Naive thymus-derived CD4-positive, alpha-beta T cell (primary cell): ENCODE measurements at regions not wholly inside any gene's neighbourhood (a gene's known extent, or its start where the extent isn't known, plus 50 kb on each side); places are given as distances from the start of the nearest gene placed in this dataset.

Source experiments
- ATAC-seq: fragments of 150-1000 bp; cut with Tn5 transposase; 2 replicates; pipeline ENCODE4 v1.10.0; 2021; ENCODE audit warnings: mild to moderate bottlenecking, moderate library complexity
- CTCF ChIA-PET: fragments of 350-600 bp; sonication (Branson Sonifier 250); formaldehyde crosslinking; loops from one replicate; lab custom pipeline; 2021; ENCODE audit warnings: antibody characterized with exemption; lab: Charles Lee
- POLR2A ChIA-PET: fragments of 350-600 bp; sonication (Branson Sonifier 250); formaldehyde crosslinking; loops from one replicate; lab custom pipeline; 2021; ENCODE audit warnings: antibody characterized with exemption, inconsistent platforms; lab: Charles Lee
- DNase-seq, 9 donors: peaks; one replicate each; pipeline versions ENCODE4 v3.0.0 to v3.0.0-alpha.2; 2020 to 2022; ENCODE audit warnings: mixed read lengths in 1 of 9
- H3K27ac ChIP-seq: one replicate; pipeline ENCODE4 v1.7.0; 2013; ENCODE audit warnings: mild to moderate bottlenecking, low read depth, low read length, moderate library complexity
- H3K27me3 ChIP-seq, 2 donors: one replicate each; pipeline ENCODE4 v1.7.0; 2013; ENCODE audit warnings: low read length in 2 of 2, mild to moderate bottlenecking in 2 of 2, moderate library complexity in 2 of 2; ENCODE audit not compliant: control insufficient read depth in 2 of 2, insufficient read depth in 2 of 2
- H3K36me3 ChIP-seq, 3 experiments: 1 replicate in 2 of 3; 2 replicates in 1 of 3; pipeline ENCODE4 v1.7.0; 2013; ENCODE audit warnings: low read length in 3 of 3, mild to moderate bottlenecking in 3 of 3, moderate library complexity in 1 of 3; ENCODE audit not compliant: insufficient read depth in 3 of 3, control insufficient read depth in 2 of 3
- H3K4me1 ChIP-seq, 2 donors: one replicate each; pipeline ENCODE4 v1.7.0; 2013; ENCODE audit warnings: low read length in 2 of 2, mild to moderate bottlenecking in 2 of 2, moderate library complexity in 1 of 2; ENCODE audit not compliant: control insufficient read depth in 2 of 2, insufficient read depth in 2 of 2
- H3K4me3 ChIP-seq: 2 replicates; pipeline ENCODE4 v1.7.0; 2013; ENCODE audit warnings: mild to moderate bottlenecking, low read length
- H3K9me3 ChIP-seq, 3 experiments: 1 replicate in 2 of 3; 2 replicates in 1 of 3; pipeline ENCODE4 v1.7.0; 2013; ENCODE audit warnings: low read length in 3 of 3; ENCODE audit not compliant: control insufficient read depth in 2 of 3
- H3K27ac Mint-ChIP-seq, 9 donors: one replicate each; pipeline ENCODE4 v1.8.0; 2020 to 2022; ENCODE audit warnings: mixed read lengths in 9 of 9, mild to moderate bottlenecking in 8 of 9, moderate library complexity in 5 of 9, inconsistent platforms in 2 of 9
- H3K27me3 Mint-ChIP-seq, 5 donors: one replicate each; pipeline ENCODE4 v1.8.0; 2021 to 2022; ENCODE audit warnings: mixed read lengths in 5 of 5, mild to moderate bottlenecking in 1 of 5
- H3K36me3 Mint-ChIP-seq, 5 donors: one replicate each; pipeline ENCODE4 v1.8.0; 2020 to 2022; ENCODE audit warnings: mixed read lengths in 5 of 5, mild to moderate bottlenecking in 3 of 5, inconsistent platforms in 1 of 5
- H3K4me1 Mint-ChIP-seq, 7 donors: one replicate each; pipeline ENCODE4 v1.8.0; 2020 to 2022; ENCODE audit warnings: mixed read lengths in 7 of 7, mild to moderate bottlenecking in 3 of 7, inconsistent platforms in 1 of 7
- H3K4me3 Mint-ChIP-seq, 10 donors: one replicate each; pipeline ENCODE4 v1.8.0; 2020 to 2022; ENCODE audit warnings: mild to moderate bottlenecking in 10 of 10, mixed read lengths in 10 of 10, moderate library complexity in 6 of 10, inconsistent platforms in 2 of 10
- H3K9me3 Mint-ChIP-seq, 11 donors: one replicate each; pipeline ENCODE4 v1.8.0; 2020 to 2022; ENCODE audit warnings: mixed read lengths in 11 of 11, mild to moderate bottlenecking in 4 of 11, inconsistent platforms in 1 of 11, moderate library complexity in 1 of 11
- intact Hi-C, 2 donors: fragments of 100-400 bp; cut with micrococcal nuclease; formaldehyde crosslinking; loops; one replicate each; pipeline ENCODE4 v1.15.1; 2023

DNA sequence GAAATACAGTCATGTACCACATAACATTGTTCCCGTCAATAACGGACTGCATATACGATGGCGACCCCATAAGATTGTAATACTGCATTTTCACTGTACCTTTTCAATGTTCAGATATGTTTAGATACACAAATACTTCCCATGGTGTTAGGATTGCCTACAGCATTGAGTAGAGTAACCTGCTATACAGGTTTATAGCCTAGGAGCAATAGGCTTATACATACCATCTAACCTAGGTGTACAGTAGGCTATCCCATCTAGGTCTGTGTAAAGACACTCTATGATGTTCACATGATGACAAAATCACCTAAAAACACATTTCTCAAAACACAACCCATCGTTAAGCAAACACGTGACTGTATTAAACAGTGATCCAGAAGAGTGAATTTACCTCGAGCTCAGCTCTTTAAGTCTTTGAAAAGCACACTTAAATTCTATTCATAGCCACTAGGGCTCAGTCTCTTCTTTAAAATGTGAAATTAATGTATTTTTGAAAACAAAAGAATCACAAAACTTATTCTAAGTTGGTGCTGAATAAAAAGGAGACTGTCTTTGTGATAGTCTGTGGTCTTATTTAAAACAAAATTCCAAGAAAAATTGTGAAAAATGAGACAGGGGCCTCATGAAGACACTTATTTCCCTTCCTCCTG lies 239.1 kb upstream of the ARID2 start:
- Histone ChIP-seq H3K9me3 (no peaks in the 10 kb centered on the region), H3K27me3 (no peaks in the 10 kb centered on the region), H3K27ac (no peak overlapping the region), H3K4me3 (no peak overlapping the region), H3K4me1 (no peaks in the 10 kb centered on the region), H3K36me3 (no peaks in the 10 kb centered on the region)
- DNase-seq: no peak
- Mint-ChIP-seq H3K9me3 (peaks cover 0 to 13% (median 4%) of the 10 kb centered on the region in 11 donors), H3K4me1 (no peaks in the 10 kb centered on the region), H3K36me3 (peaks cover 0 to 8% (median 0%) of the 10 kb centered on the region in 5 donors), H3K4me3 (no peak overlapping the region), H3K27me3 (peaks cover 0 to 7% (median 0%) of the 10 kb centered on the region in 5 donors), H3K27ac (no peak overlapping the region)
- CTCF ChIA-PET: no interaction called here
- POLR2A ChIA-PET: no interaction called here
- no peak for ATAC-seq
- intact Hi-C loops: no loop called here

GRCh38 chr12:45494279-45494678 lies 235.2 kb upstream of the ARID2 start:
- Mint-ChIP-seq H3K27ac (no peak overlapping the region), H3K36me3 (peaks cover 0 to 8% (median 0%) of the 10 kb centered on the region in 5 donors), H3K27me3 (peaks cover 0 to 8% (median 7%) of the 10 kb centered on the region in 5 donors), H3K9me3 (peaks cover 2 to 13% (median 4%) of the 10 kb centered on the region in 11 donors), H3K4me3 (no peak overlapping the region), H3K4me1 (no peaks in the 10 kb centered on the region)
- ChIA-PET POLR2A (no interaction called here), CTCF (no interaction called here)
- Histone ChIP-seq H3K36me3 (no peaks in the 10 kb centered on the region), H3K27me3 (no peaks in the 10 kb centered on the region), H3K4me1 (no peaks in the 10 kb centered on the region), H3K9me3 (no peaks in the 10 kb centered on the region), H3K27ac (no peak overlapping the region), H3K4me3 (no peak overlapping the region)
- DNase-seq (no peak), ATAC-seq (no peak)
- intact Hi-C loops: no loop called here

DNA sequence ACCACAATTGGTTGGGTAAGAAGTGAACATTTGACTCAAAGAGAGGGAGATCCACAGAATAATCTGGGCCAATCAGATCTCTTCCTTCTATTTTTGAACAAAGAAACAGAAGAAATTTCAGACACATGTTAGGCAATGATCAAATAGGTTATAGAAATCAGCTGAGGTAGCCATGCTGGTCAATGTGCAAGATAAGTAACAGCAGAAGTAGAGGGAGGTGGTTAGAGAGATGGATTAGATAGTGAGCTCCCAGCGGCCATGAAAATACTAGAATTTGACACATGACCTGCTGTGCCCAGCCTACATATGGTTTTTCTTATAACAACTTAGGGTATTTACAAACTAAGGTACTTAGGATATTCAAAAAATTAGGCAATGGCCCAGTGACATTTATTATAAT lies 230.9 kb upstream of the ARID2 start:
- ChIA-PET CTCF (no interaction called here), POLR2A (no interaction called here)
- Mint-ChIP-seq H3K27me3 (peaks cover 0 to 12% (median 5%) of the 10 kb centered on the region in 5 donors), H3K9me3 (peaks cover 0 to 6% (median 0%) of the 10 kb centered on the region in 11 donors), H3K4me1 (peaks cover 0 to 3% (median 0%) of the 10 kb centered on the region in 7 donors), H3K27ac (no peak overlapping the region), H3K36me3 (no peaks in the 10 kb centered on the region), H3K4me3 (no peak overlapping the region)
- Histone ChIP-seq H3K4me3 (no peak overlapping the region), H3K9me3 (no peaks in the 10 kb centered on the region), H3K27me3 (no peaks in the 10 kb centered on the region), H3K27ac (no peak overlapping the region), H3K4me1 (no peaks in the 10 kb centered on the region), H3K36me3 (no peaks in the 10 kb centered on the region)
- DNase-seq: no peak
- intact Hi-C loops: no loop called here
- ATAC-seq: no peak

DNA sequence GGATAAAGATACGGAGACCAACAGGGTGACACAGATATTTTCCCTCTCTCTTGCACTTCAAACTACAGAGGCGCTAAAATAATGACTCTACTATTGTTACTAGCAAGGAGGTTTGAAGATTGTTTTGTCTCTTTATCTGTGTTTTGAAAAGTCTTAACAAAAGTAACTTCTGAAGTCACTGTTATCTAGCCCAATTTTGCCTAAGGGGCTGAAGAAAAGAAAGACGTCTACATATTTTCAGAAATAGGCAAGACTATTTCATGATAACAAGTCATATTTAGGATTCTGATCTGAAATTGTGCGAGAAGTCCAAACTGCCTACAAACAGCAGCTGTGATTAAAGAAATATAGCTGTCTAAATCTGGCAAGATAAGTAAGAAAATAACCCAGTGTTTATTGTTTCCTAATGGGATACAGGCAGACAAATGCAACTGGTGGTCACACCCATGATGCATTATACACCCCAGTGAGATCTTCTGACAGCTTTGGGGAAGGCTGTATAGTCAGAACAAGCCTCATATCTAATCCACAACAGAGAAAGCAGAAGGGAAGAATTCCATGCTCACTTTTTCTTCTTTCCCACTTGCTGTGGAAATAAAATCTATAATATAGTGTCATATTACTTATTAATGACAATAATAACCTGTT lies 226.9 kb upstream of the ARID2 start:
- H3K4me3 Mint-ChIP-seq: no peak overlapping the region

GRCh38 chr12:45503899-45504298 lies 225.6 kb upstream of the ARID2 start:
- CTCF ChIA-PET: no interaction called here

More for the DNA sequence above, 226.9 kb upstream of the ARID2 start:
- Histone ChIP-seq H3K36me3 (no peaks in the 10 kb centered on the region), H3K9me3 (no peaks in the 10 kb centered on the region), H3K27me3 (no peaks in the 10 kb centered on the region), H3K4me3 (no peak overlapping the region), H3K27ac (no peak overlapping the region), H3K4me1 (no peaks in the 10 kb centered on the region)
- no peaks in the 10 kb centered on the region for H3K36me3 Mint-ChIP-seq
- POLR2A ChIA-PET: no interaction called here
- ATAC-seq (no peak), DNase-seq (no peak)
- CTCF ChIA-PET: no interaction called here
- H3K4me1 Mint-ChIP-seq: peaks cover 0 to 3% (median 0%) of the 10 kb centered on the region in 7 donors
- peaks cover 0 to 10% (median 4%) of the 10 kb centered on the region in 5 donors for H3K27me3 Mint-ChIP-seq
- intact Hi-C loops: no loop called here
- H3K27ac Mint-ChIP-seq: no peak overlapping the region
- H3K9me3 Mint-ChIP-seq: peaks cover 0 to 2% (median 0%) of the 10 kb centered on the region in 11 donors

GRCh38 chr12:45504316-45505010 lies 225.0 kb upstream of the ARID2 start:
- H3K27ac Mint-ChIP-seq: no peak overlapping the region
- no peaks in the 10 kb centered on the region for H3K27me3 ChIP-seq
- peaks cover 0 to 6% (median 0%) of the 10 kb centered on the region in 11 donors for H3K9me3 Mint-ChIP-seq
- no peak for DNase-seq
- H3K36me3 Mint-ChIP-seq: no peaks in the 10 kb centered on the region
- no peaks in the 10 kb centered on the region for H3K9me3 ChIP-seq
- H3K4me3 ChIP-seq: no peak overlapping the region
- H3K4me1 ChIP-seq: no peaks in the 10 kb centered on the region
- H3K36me3 ChIP-seq: no peaks in the 10 kb centered on the region
- intact Hi-C loops: no loop called here
- no peak overlapping the region for H3K4me3 Mint-ChIP-seq
- POLR2A ChIA-PET: no interaction called here
- CTCF ChIA-PET: no interaction called here
- no peak for ATAC-seq
- peaks cover 0 to 4% (median 0%) of the 10 kb centered on the region in 7 donors for H3K4me1 Mint-ChIP-seq
- no peak overlapping the region for H3K27ac ChIP-seq
- H3K27me3 Mint-ChIP-seq: peaks cover 0 to 10% (median 0%) of the 10 kb centered on the region in 5 donors

More at GRCh38 chr12:45503899-45504298, 225.6 kb upstream of the ARID2 start:
- H3K27me3 ChIP-seq: no peaks in the 10 kb centered on the region
- peaks cover 0 to 6% (median 0%) of the 10 kb centered on the region in 11 donors for H3K9me3 Mint-ChIP-seq
- POLR2A ChIA-PET: no interaction called here
- H3K4me3 Mint-ChIP-seq: no peak overlapping the region
- ATAC-seq (no peak), DNase-seq (no peak)
- no peaks in the 10 kb centered on the region for H3K36me3 ChIP-seq
- no peak overlapping the region for H3K27ac ChIP-seq
- H3K4me3 ChIP-seq: no peak overlapping the region
- intact Hi-C loops: no loop called here
- peaks cover 0 to 10% (median 0%) of the 10 kb centered on the region in 5 donors for H3K27me3 Mint-ChIP-seq
- no peaks in the 10 kb centered on the region for H3K9me3 ChIP-seq
- no peak overlapping the region for H3K27ac Mint-ChIP-seq
- H3K36me3 Mint-ChIP-seq: no peaks in the 10 kb centered on the region
- H3K4me1 Mint-ChIP-seq: peaks cover 0 to 3% (median 0%) of the 10 kb centered on the region in 7 donors
- no peaks in the 10 kb centered on the region for H3K4me1 ChIP-seq
